SU-DHL-6 (cell line): ENCODE measurements at regions not wholly inside any gene's neighbourhood (a gene's known extent, or its start where the extent isn't known, plus 50 kb on each side); places are given as distances from the start of the nearest gene placed in this dataset.

Source experiments
- H2AFZ ChIP-seq: fragments of 200-600 bp; sonication (generic); 2 replicates; pipeline ENCODE4 v1.6.1; 2014; ENCODE audit warnings: low read depth, mild to moderate bottlenecking, moderate library complexity, mixed read lengths, antibody characterized with exemption, low read length; ENCODE audit not compliant: severe bottlenecking
- H3F3A ChIP-seq: fragments of 200-600 bp; shearing (Covaris generic); 2 replicates; pipeline ENCODE4 v1.6.0; 2016; ENCODE audit warnings: antibody characterized with exemption, mild to moderate bottlenecking; ENCODE audit not compliant: insufficient read depth
- H3K27ac ChIP-seq: fragments of 200-600 bp; sonication (generic); 2 replicates; pipeline ENCODE4 v1.5.1; 2016; ENCODE audit warnings: low read depth, mild to moderate bottlenecking, low read length, moderate library complexity, mixed read lengths
- H3K27me3 ChIP-seq: fragments of 200-600 bp; sonication (generic), shearing (Covaris generic); 2 replicates; pipeline ENCODE4 v1.6.0; 2014; ENCODE audit warnings: mild to moderate bottlenecking, low read length
- H3K36me3 ChIP-seq: fragments of 200-600 bp; sonication (generic); 2 replicates; pipeline ENCODE4 v1.6.1; 2014; ENCODE audit warnings: mild to moderate bottlenecking, low read length, mixed read lengths
- H3K4me2 ChIP-seq: fragments of 300-600, 200-600 bp; shearing (Covaris generic), sonication (generic); 2 replicates; pipeline ENCODE4 v1.6.0; 2014; ENCODE audit warnings: low read length, low read depth, mild to moderate bottlenecking; ENCODE audit not compliant: poor library complexity, severe bottlenecking
- H3K4me3 ChIP-seq: fragments of 200-600 bp; sonication (generic); 2 replicates; pipeline ENCODE4 v1.5.1; 2014; ENCODE audit warnings: antibody characterized with exemption, low read length, mild to moderate bottlenecking, mixed read lengths; ENCODE audit not compliant: insufficient read depth, poor library complexity, severe bottlenecking
- H3K79me2 ChIP-seq: fragments of 200-600 bp; sonication (generic); 2 replicates; pipeline ENCODE4 v1.6.1; 2014; ENCODE audit warnings: mild to moderate bottlenecking, low read length, moderate library complexity; ENCODE audit not compliant: insufficient read depth
- H3K9ac ChIP-seq: fragments of 200-600 bp; sonication (generic); 2 replicates; pipeline ENCODE4 v1.7.0; 2014; ENCODE audit warnings: mild to moderate bottlenecking, low read length
- H3K9me2 ChIP-seq: fragments of 200-600 bp; sonication (generic); replicated peaks from 2 replicates; pipeline ENCODE4 v1.6.1; 2014; ENCODE audit warnings: low read length; ENCODE audit not compliant: insufficient read depth
- H3K9me3 ChIP-seq: fragments of 200-600 bp; sonication (generic); 2 replicates; pipeline ENCODE4 v1.6.1; 2014; ENCODE audit warnings: low read length, mixed read lengths; ENCODE audit not compliant: insufficient read depth
- H4K20me1 ChIP-seq: fragments of 200-600 bp; sonication (generic); 2 replicates; pipeline ENCODE4 v1.6.1; 2014; ENCODE audit warnings: low read depth, mild to moderate bottlenecking, antibody characterized with exemption, low read length, moderate library complexity, mixed read lengths
- EZH2phosphoT487 ChIP-seq: fragments of 200-600 bp; sonication (generic), shearing (Covaris generic); conservative IDR thresholded peaks from 2 replicates; pipeline ENCODE4 v1.6.1; 2018; ENCODE audit warnings: mild to moderate bottlenecking, antibody characterized with exemption, low read length, moderate library complexity, mixed read lengths
- TF ChIP-seq, protein P1 (sequence below): fragments of 200-600 bp; sonication (generic); IDR thresholded peaks from one replicate; pipeline ENCODE4 v1.5.1; 2017; ENCODE audit warnings: antibody characterized with exemption, mild to moderate bottlenecking, low read length, moderate library complexity; ENCODE audit not compliant: insufficient read depth, poor library complexity, severe bottlenecking

DNA sequence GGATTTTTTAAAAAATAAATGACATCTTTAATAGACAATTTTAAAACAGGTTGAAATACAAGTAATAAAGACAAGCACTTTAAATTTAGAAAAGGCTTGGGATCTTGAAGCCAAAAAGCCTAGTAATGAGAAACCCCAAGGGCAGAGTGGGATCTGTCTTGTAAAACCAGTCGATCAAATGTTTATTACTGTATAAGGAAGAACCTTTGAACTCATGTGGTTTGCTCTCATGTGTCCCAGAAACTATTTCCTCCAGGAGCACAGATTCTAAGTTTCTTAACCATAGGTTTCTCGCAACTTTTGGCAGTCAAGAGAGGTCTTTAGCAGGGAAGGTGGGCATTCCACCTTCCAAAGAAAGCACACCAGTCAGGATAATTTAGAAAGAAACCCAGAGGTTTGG lies 541.7 kb upstream of the BTBD3 start:
- Histone ChIP-seq H4K20me1 (no peaks in the 10 kb centered on the region), H3K9me2 (no peaks in the 10 kb centered on the region), H3K36me3 (no peaks in the 10 kb centered on the region), H3K27me3 (no peaks in the 10 kb centered on the region), H2AFZ (no peak overlapping the region), H3K9ac (no peak overlapping the region), H3K79me2 (no peaks in the 10 kb centered on the region), H3K4me2 (no peak overlapping the region), H3K9me3 (no peaks in the 10 kb centered on the region), H3F3A (no peaks in the 10 kb centered on the region), H3K4me3 (no peak overlapping the region), H3K27ac (no peak overlapping the region)
- TF ChIP-seq EZH2phosphoT487: no peak
- TF ChIP-seq, protein P1, sequence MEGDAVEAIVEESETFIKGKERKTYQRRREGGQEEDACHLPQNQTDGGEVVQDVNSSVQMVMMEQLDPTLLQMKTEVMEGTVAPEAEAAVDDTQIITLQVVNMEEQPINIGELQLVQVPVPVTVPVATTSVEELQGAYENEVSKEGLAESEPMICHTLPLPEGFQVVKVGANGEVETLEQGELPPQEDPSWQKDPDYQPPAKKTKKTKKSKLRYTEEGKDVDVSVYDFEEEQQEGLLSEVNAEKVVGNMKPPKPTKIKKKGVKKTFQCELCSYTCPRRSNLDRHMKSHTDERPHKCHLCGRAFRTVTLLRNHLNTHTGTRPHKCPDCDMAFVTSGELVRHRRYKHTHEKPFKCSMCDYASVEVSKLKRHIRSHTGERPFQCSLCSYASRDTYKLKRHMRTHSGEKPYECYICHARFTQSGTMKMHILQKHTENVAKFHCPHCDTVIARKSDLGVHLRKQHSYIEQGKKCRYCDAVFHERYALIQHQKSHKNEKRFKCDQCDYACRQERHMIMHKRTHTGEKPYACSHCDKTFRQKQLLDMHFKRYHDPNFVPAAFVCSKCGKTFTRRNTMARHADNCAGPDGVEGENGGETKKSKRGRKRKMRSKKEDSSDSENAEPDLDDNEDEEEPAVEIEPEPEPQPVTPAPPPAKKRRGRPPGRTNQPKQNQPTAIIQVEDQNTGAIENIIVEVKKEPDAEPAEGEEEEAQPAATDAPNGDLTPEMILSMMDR: no peak

DNA sequence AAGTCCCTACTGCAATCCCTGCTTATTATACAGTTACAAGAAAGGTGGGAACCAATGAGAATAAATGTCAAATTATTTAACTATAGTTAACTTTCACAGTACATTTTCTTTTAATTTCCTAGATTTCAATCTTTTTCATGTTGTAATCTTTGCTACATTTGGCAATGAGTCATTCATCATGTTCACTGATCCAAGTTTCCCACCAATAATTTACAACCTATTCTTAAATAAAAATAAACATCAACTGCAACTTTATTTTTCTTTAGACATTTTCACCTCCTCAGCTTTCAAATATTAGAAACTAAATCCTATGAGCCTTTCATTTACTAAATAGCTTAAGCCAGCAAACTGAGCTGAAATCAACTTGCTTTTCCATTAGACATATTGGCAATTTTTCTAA lies 541.3 kb upstream of the BTBD3 start:
- H3K27ac ChIP-seq: no peak overlapping the region
- TF ChIP-seq EZH2phosphoT487: no peak
- TF ChIP-seq, protein P1: no peak
- H3K36me3 ChIP-seq: no peaks in the 10 kb centered on the region
- no peak overlapping the region for H3K4me2 ChIP-seq
- H3K9ac ChIP-seq: no peak overlapping the region
- no peaks in the 10 kb centered on the region for H3K79me2 ChIP-seq
- no peaks in the 10 kb centered on the region for H3K9me3 ChIP-seq
- H2AFZ ChIP-seq: no peak overlapping the region
- H3K9me2 ChIP-seq: no peaks in the 10 kb centered on the region
- no peaks in the 10 kb centered on the region for H3K27me3 ChIP-seq
- H3K4me3 ChIP-seq: no peak overlapping the region
- H3F3A ChIP-seq: no peaks in the 10 kb centered on the region
- H4K20me1 ChIP-seq: no peaks in the 10 kb centered on the region

GRCh38 chr20:11376998-11377397 lies 540.7 kb upstream of the BTBD3 start:
- Histone ChIP-seq H3F3A (no peaks in the 10 kb centered on the region), H3K4me3 (no peak overlapping the region), H3K4me2 (no peak overlapping the region), H3K9me2 (no peaks in the 10 kb centered on the region), H3K27ac (no peak overlapping the region), H4K20me1 (no peaks in the 10 kb centered on the region), H3K27me3 (no peaks in the 10 kb centered on the region), H3K9me3 (no peaks in the 10 kb centered on the region), H3K36me3 (no peaks in the 10 kb centered on the region), H3K79me2 (no peaks in the 10 kb centered on the region), H3K9ac (no peak overlapping the region), H2AFZ (no peak overlapping the region)
- TF ChIP-seq, protein P1: no peak
- no peak for TF ChIP-seq EZH2phosphoT487
